ENCODE measurements at regions not wholly inside any gene's neighbourhood (a gene's known extent, or its start where the extent isn't known, plus 50 kb on each side); places are given as distances from the start of the nearest gene placed in this dataset.

- no peak for DNase-seq (ENCODE audit: low read depth)
- no peak for TF ChIP-seq CTCF (conservative IDR thresholded peaks at IDR 0.05; ENCODE audit: low read depth, low read length)
- H3K4me3 ChIP-seq (ENCODE audit: low read length), result no peak overlapping the region
These were observed 179.6 kb downstream of the CCT6B start for GRCh38 chr17:34781571-34782108.

GRCh38 chr17:34781071-34781470, 180.2 kb downstream of the CCT6B start:
- no peak for DNase-seq (ENCODE audit: low read depth)
- no peak for TF ChIP-seq CTCF (conservative IDR thresholded peaks at IDR 0.05; ENCODE audit: low read depth, low read length)
- H3K4me3 ChIP-seq (ENCODE audit: low read length), result no peak overlapping the region

GRCh38 chr17:34780438-34780837, 180.8 kb downstream of the CCT6B start:
- no peak for DNase-seq (ENCODE audit: low read depth)
- H3K4me3 ChIP-seq (ENCODE audit: low read length), result no peak overlapping the region
- no peak for TF ChIP-seq CTCF (conservative IDR thresholded peaks at IDR 0.05; ENCODE audit: low read depth, low read length)

- no peak overlapping the region for H3K4me3 ChIP-seq (ENCODE audit: low read length)
- no peak for DNase-seq (ENCODE audit: low read depth)
- no peak for TF ChIP-seq CTCF (conservative IDR thresholded peaks at IDR 0.05; ENCODE audit: low read depth, low read length)
These were observed 184.5 kb downstream of the CCT6B start for GRCh38 chr17:34776456-34777443.

GRCh38 chr17:34773036-34773435, 188.2 kb downstream of the CCT6B start:
- no peak overlapping the region for H3K4me3 ChIP-seq (ENCODE audit: low read length)
- no peak for TF ChIP-seq CTCF (conservative IDR thresholded peaks at IDR 0.05; ENCODE audit: low read depth, low read length)

GRCh38 chr17:34771891-34772290, 189.4 kb downstream of the CCT6B start:
- no peak for TF ChIP-seq CTCF (conservative IDR thresholded peaks at IDR 0.05; ENCODE audit: low read depth, low read length)
- no peak overlapping the region for H3K4me3 ChIP-seq (ENCODE audit: low read length)
- DNase-seq (ENCODE audit: low read depth), result no peak

More at GRCh38 chr17:34773036-34773435, 188.2 kb downstream of the CCT6B start:
- DNase-seq (ENCODE audit: low read depth), result no peak
